Upper lobe of right lung (tissue), 1 donor: ENCODE measurements at regions not wholly inside any gene's neighbourhood (a gene's known extent, or its start where the extent isn't known, plus 50 kb on each side); places are given as distances from the start of the nearest gene placed in this dataset.

Source experiments
- ATAC-seq: fragments of 200-7000 bp; cut with Tn5 transposase; one replicate; pipeline ENCODE4 v1.9.1; 2020; ENCODE audit warnings: mild to moderate bottlenecking, moderate library complexity
- DNase-seq: peaks from one replicate; pipeline ENCODE4 v3.0.0-alpha.2; 2020
- H3K27ac ChIP-seq: fragments of 200-600 bp; one replicate; pipeline ENCODE4 v1.8.0; 2022
- H3K27me3 ChIP-seq: fragments of 200-600 bp; one replicate; pipeline ENCODE4 v1.8.0; 2022; ENCODE audit warnings: mild to moderate bottlenecking
- H3K36me3 ChIP-seq: fragments of 200-600 bp; one replicate; pipeline ENCODE4 v1.8.0; 2022
- H3K4me1 ChIP-seq: fragments of 200-600 bp; one replicate; pipeline ENCODE4 v1.8.0; 2022
- H3K4me3 ChIP-seq: fragments of 200-600 bp; one replicate; pipeline ENCODE4 v1.8.0; 2022; ENCODE audit warnings: mild to moderate bottlenecking
- H3K9me3 ChIP-seq: fragments of 200-600 bp; one replicate; pipeline ENCODE4 v1.8.0; 2022
- CTCF ChIP-seq: fragments of 200-600 bp; IDR thresholded peaks from one replicate; pipeline ENCODE4 v1.8.0; 2022; ENCODE audit warnings: antibody characterized with exemption
- intact Hi-C: fragments of 100-400 bp; cut with DNase I; formaldehyde crosslinking; loops from one replicate; pipeline ENCODE4 v1.11.0; 2022
- donor health status: DM: no; HTN: yes; CAD: no; lungs with severe emphysema.

- intact Hi-C loops, result no loop called here
- DNase-seq (no peak), ATAC-seq (no peak)
- no peak overlapping the region for H3K27ac ChIP-seq
- no peak for TF ChIP-seq CTCF
- H3K36me3 ChIP-seq, result no peaks in the 10 kb centered on the region
- no peak overlapping the region for H3K4me3 ChIP-seq
- no peaks in the 10 kb centered on the region for H3K9me3 ChIP-seq
- no peaks in the 10 kb centered on the region for H3K4me1 ChIP-seq
- H3K27me3 ChIP-seq, result no peaks in the 10 kb centered on the region
These were observed 178.4 kb upstream of the CDIN1 start for GRCh38 chr15:36400936-36401585.

- H3K9me3 ChIP-seq, result no peaks in the 10 kb centered on the region
- intact Hi-C loops, result no loop called here
- no peaks in the 10 kb centered on the region for H3K4me1 ChIP-seq
- ATAC-seq (no peak), DNase-seq (no peak)
- H3K27ac ChIP-seq, result no peak overlapping the region
- no peaks in the 10 kb centered on the region for H3K36me3 ChIP-seq
- no peak for TF ChIP-seq CTCF
- H3K27me3 ChIP-seq, result no peaks in the 10 kb centered on the region
- H3K4me3 ChIP-seq, result no peak overlapping the region
These were observed 177.8 kb upstream of the CDIN1 start for GRCh38 chr15:36401586-36401966.

- Histone ChIP-seq H3K27ac (no peak overlapping the region), H3K4me1 (no peaks in the 10 kb centered on the region), H3K27me3 (no peaks in the 10 kb centered on the region), H3K36me3 (no peaks in the 10 kb centered on the region), H3K9me3 (no peaks in the 10 kb centered on the region), H3K4me3 (no peak overlapping the region)
- ATAC-seq (no peak), DNase-seq (no peak)
- no peak for TF ChIP-seq CTCF
- intact Hi-C loops, result no loop called here
These were observed 176.1 kb upstream of the CDIN1 start for GRCh38 chr15:36403351-36403750.

- intact Hi-C loops, result no loop called here
- no peak overlapping the region for H3K4me3 ChIP-seq
These were observed 173.1 kb upstream of the CDIN1 start for GRCh38 chr15:36406366-36406765.

GRCh38 chr15:36406911-36407310 lies 172.5 kb upstream of the CDIN1 start:
- Histone ChIP-seq H3K36me3 (no peaks in the 10 kb centered on the region), H3K27ac (no peak overlapping the region), H3K4me3 (no peak overlapping the region), H3K27me3 (no peaks in the 10 kb centered on the region), H3K4me1 (no peaks in the 10 kb centered on the region), H3K9me3 (no peaks in the 10 kb centered on the region)
- TF ChIP-seq CTCF, result no peak
- ATAC-seq, result no peak
- intact Hi-C loops, result no loop called here
- no peak for DNase-seq

More at GRCh38 chr15:36406366-36406765, 173.1 kb upstream of the CDIN1 start:
- no peaks in the 10 kb centered on the region for H3K9me3 ChIP-seq
- no peaks in the 10 kb centered on the region for H3K27me3 ChIP-seq
- H3K27ac ChIP-seq, result no peak overlapping the region
- TF ChIP-seq CTCF, result no peak
- no peaks in the 10 kb centered on the region for H3K4me1 ChIP-seq
- no peaks in the 10 kb centered on the region for H3K36me3 ChIP-seq
- DNase-seq (no peak), ATAC-seq (no peak)

- H3K36me3 ChIP-seq, result no peaks in the 10 kb centered on the region
- no peak overlapping the region for H3K4me3 ChIP-seq
- no peak for DNase-seq
- H3K9me3 ChIP-seq, result no peaks in the 10 kb centered on the region
- no peaks in the 10 kb centered on the region for H3K27me3 ChIP-seq
- no peak overlapping the region for H3K27ac ChIP-seq
- intact Hi-C loops, result no loop called here
- TF ChIP-seq CTCF, result no peak
- no peak for ATAC-seq
- no peaks in the 10 kb centered on the region for H3K4me1 ChIP-seq
These were observed 171.8 kb upstream of the CDIN1 start for GRCh38 chr15:36407647-36408046.
